ENCODE measurements at regions not wholly inside any gene's neighbourhood (a gene's known extent, or its start where the extent isn't known, plus 50 kb on each side); places are given as distances from the start of the nearest gene placed in this dataset.

DNA sequence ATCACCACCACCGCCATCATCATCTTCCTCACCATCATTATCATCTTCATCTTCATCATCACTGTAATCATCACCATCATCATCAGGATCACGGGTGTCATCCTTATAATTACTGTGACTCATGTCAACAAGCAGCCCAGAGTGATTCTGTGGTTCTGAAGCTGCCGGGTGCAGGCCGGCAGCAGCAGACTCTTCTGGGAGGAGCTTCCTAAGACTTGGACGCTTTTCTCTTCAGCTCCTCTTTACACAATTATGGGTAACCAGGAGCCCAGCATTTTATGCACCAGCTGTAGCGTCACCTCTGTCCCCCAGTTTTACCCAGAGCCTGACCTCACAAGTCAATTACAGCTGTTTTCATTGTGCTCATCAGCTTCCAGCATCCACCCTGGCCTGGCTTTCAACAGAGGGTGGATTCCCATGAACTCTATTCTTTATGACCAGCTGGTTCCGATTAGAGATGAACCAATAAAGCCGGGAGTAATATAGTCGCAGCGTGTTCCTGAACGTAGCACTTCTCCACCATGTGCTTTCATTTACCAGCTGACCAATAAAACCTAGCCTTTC, 275.8 kb downstream of the FOXL1 start:
- no peaks in the 10 kb centered on the region for H3K36me3 ChIP-seq (ENCODE audit: control insufficient read depth in 2 of 2, insufficient read depth in 1 of 2, low read length in 2 of 2)
- no peaks in the 10 kb centered on the region for H3K9me3 ChIP-seq (ENCODE audit: control insufficient read depth, insufficient read depth, low read depth, low read length)
- no peaks in the 10 kb centered on the region for H3K4me1 ChIP-seq (ENCODE audit: control insufficient read depth, insufficient read depth, low read length)
- H3K27ac ChIP-seq (ENCODE audit: extremely low read depth, low read depth, low read length): no peak overlapping the region
- ChIA-PET CTCF (interaction anchor here (0.6 kb wide), 2 partner anchors 94 to 295 kb away, joined by 3 to 4 read pairs; no protein-coding TSS in a partner anchor), POLR2A (no interaction called here)
- TF ChIP-seq ZBTB48 (tag by site-specific recombination; IDR thresholded peaks at IDR 0.05) (no peak), KLF7 (tag by site-specific recombination; IDR thresholded peaks at IDR 0.05; ENCODE audit: borderline replicate concordance) (no peak), RBAK (tag by site-specific recombination; IDR thresholded peaks at IDR 0.05) (no peak), ZNF513 (tag by site-specific recombination; IDR thresholded peaks at IDR 0.05) (peak; percentile 87)
- no peak overlapping the region for H3K4me3 ChIP-seq (ENCODE audit: low read depth, low read length)

GRCh38 chr16:86854626-86855294, 276.4 kb downstream of the FOXL1 start:
- H3K36me3 ChIP-seq (ENCODE audit: control insufficient read depth in 2 of 2, insufficient read depth in 1 of 2, low read length in 2 of 2): no peaks in the 10 kb centered on the region
- POLR2A ChIA-PET: no interaction called here
- H3K27ac ChIP-seq (ENCODE audit: extremely low read depth, low read depth, low read length): no peak overlapping the region
- H3K4me3 ChIP-seq (ENCODE audit: low read depth, low read length): no peak overlapping the region
- CTCF ChIA-PET: interaction anchor here (0.6 to 1.1 kb wide), 4 partner anchors 29 to 296 kb away, joined by 3 to 4 read pairs (median 3); no protein-coding TSS in a partner anchor
- no peaks in the 10 kb centered on the region for H3K9me3 ChIP-seq (ENCODE audit: control insufficient read depth, insufficient read depth, low read depth, low read length)
- no peaks in the 10 kb centered on the region for H3K4me1 ChIP-seq (ENCODE audit: control insufficient read depth, insufficient read depth, low read length)
- TF ChIP-seq SP7 (tag by site-specific recombination; IDR thresholded peaks at IDR 0.05) (no peak), WT1 (tag by site-specific recombination; IDR thresholded peaks at IDR 0.05) (no peak), YY2 (tag by site-specific recombination; IDR thresholded peaks at IDR 0.05) (no peak), ZSCAN18 (tag by site-specific recombination; IDR thresholded peaks at IDR 0.05) (no peak), ZNF544 (tag by site-specific recombination; IDR thresholded peaks at IDR 0.05) (no peak), ZNF311 (tag by site-specific recombination; IDR thresholded peaks at IDR 0.05; ENCODE audit: borderline replicate concordance) (no peak), ZNF48 (tag by site-specific recombination; IDR thresholded peaks at IDR 0.05) (no peak), PATZ1 (tag by site-specific recombination; IDR thresholded peaks at IDR 0.05) (no peak), ZFP3 (tag by site-specific recombination; IDR thresholded peaks at IDR 0.05; ENCODE audit: low read depth) (no peak), ZEB2 (tag by site-specific recombination; IDR thresholded peaks at IDR 0.05) (no peak), ZNF302 (tag by site-specific recombination; IDR thresholded peaks at IDR 0.05; ENCODE audit: low read depth) (no peak)
- TF ChIP-seq, protein P1, sequence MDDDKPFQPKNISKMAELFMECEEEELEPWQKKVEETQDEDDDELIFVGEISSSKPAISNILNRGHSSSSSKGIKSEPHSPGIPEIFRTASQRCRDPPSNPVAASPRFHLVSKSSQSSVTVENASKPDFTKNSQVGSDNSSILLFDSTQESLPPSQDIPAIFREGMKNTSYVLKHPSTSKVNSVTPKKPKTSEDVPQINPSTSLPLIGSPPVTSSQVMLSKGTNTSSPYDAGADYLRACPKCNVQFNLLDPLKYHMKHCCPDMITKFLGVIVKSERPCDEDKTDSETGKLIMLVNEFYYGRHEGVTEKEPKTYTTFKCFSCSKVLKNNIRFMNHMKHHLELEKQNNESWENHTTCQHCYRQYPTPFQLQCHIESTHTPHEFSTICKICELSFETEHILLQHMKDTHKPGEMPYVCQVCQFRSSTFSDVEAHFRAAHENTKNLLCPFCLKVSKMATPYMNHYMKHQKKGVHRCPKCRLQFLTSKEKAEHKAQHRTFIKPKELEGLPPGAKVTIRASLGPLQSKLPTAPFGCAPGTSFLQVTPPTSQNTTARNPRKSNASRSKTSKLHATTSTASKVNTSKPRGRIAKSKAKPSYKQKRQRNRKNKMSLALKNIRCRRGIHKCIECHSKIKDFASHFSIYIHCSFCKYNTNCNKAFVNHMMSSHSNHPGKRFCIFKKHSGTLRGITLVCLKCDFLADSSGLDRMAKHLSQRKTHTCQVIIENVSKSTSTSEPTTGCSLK (tag by site-specific recombination; IDR thresholded peaks at IDR 0.05): no peak
- TF ChIP-seq, protein P2, sequence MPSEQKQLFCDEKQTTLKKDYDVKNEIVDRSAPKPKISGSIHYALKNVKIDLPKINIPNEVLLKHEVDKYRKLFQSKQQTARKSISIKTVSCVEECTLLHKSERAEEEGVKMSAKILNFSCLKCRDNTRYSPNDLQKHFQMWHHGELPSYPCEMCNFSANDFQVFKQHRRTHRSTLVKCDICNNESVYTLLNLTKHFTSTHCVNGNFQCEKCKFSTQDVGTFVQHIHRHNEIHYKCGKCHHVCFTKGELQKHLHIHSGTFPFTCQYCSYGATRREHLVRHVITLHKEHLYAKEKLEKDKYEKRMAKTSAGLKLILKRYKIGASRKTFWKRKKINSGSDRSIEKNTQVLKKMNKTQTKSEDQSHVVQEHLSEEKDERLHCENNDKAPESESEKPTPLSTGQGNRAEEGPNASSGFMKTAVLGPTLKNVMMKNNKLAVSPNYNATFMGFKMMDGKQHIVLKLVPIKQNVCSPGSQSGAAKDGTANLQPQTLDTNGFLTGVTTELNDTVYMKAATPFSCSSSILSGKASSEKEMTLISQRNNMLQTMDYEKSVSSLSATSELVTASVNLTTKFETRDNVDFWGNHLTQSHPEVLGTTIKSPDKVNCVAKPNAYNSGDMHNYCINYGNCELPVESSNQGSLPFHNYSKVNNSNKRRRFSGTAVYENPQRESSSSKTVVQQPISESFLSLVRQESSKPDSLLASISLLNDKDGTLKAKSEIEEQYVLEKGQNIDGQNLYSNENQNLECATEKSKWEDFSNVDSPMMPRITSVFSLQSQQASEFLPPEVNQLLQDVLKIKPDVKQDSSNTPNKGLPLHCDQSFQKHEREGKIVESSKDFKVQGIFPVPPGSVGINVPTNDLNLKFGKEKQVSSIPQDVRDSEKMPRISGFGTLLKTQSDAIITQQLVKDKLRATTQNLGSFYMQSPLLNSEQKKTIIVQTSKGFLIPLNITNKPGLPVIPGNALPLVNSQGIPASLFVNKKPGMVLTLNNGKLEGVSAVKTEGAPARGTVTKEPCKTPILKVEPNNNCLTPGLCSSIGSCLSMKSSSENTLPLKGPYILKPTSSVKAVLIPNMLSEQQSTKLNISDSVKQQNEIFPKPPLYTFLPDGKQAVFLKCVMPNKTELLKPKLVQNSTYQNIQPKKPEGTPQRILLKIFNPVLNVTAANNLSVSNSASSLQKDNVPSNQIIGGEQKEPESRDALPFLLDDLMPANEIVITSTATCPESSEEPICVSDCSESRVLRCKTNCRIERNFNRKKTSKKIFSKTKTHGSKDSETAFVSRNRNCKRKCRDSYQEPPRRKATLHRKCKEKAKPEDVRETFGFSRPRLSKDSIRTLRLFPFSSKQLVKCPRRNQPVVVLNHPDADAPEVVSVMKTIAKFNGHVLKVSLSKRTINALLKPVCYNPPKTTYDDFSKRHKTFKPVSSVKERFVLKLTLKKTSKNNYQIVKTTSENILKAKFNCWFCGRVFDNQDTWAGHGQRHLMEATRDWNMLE (tag by site-specific recombination; conservative IDR thresholded peaks at IDR 0.05; ENCODE audit: low read depth): no peak
